MM.1S (cell line): ENCODE measurements at regions not wholly inside any gene's neighbourhood (a gene's known extent, or its start where the extent isn't known, plus 50 kb on each side); places are given as distances from the start of the nearest gene placed in this dataset.
"Not testable (repeated sequence)": the region's sequence is repeated elsewhere in the genome, so short reads cannot be mapped to it uniquely, and the experiment has no call there.

Experiments
- DNase-seq: peaks from one replicate; pipeline ENCODE4 v3.0.0-alpha.2; 2015
- H2AFZ ChIP-seq: fragments of 300-600 bp; sonication (generic); 2 replicates; pipeline ENCODE4 v1.6.0; 2016; ENCODE audit warnings: antibody characterized with exemption, low read length
- H3F3A ChIP-seq: fragments of 300-600 bp; sonication (generic); 2 replicates; pipeline ENCODE4 v1.6.1; 2016; ENCODE audit warnings: mild to moderate bottlenecking, antibody characterized with exemption, low read length, moderate library complexity, mixed read lengths; ENCODE audit not compliant: insufficient read depth
- H3K27ac ChIP-seq: fragments of 300-600 bp; sonication (generic); 2 replicates; pipeline ENCODE4 v1.5.1; 2016; ENCODE audit warnings: mild to moderate bottlenecking, low read length
- H3K27me3 ChIP-seq: fragments of 300-600 bp; sonication (generic); replicated peaks from 2 replicates; pipeline ENCODE4 v1.6.0; 2016; ENCODE audit warnings: low read length; ENCODE audit not compliant: insufficient read depth
- H3K36me3 ChIP-seq: fragments of 300-600 bp; sonication (generic); replicated peaks from 2 replicates; pipeline ENCODE4 v1.6.1; 2016; ENCODE audit warnings: mild to moderate bottlenecking, low read length, mixed read lengths; ENCODE audit not compliant: insufficient read depth
- H3K4me1 ChIP-seq: fragments of 300-600 bp; sonication (generic); 2 replicates; pipeline ENCODE4 v1.6.1; 2016; ENCODE audit warnings: low read length, mixed read lengths
- H3K4me2 ChIP-seq: fragments of 300-600 bp; sonication (generic); 2 replicates; pipeline ENCODE4 v1.6.0; 2016; ENCODE audit warnings: low read depth, low read length
- H3K4me3 ChIP-seq: fragments of 300-600 bp; sonication (generic); 2 replicates; pipeline ENCODE4 v1.5.1; 2016; ENCODE audit warnings: low read length, mixed read lengths
- H3K79me2 ChIP-seq: fragments of 300-600 bp; sonication (generic); 2 replicates; pipeline ENCODE4 v1.6.1; 2016; ENCODE audit warnings: mixed run types, low read length, mixed read lengths
- H3K9ac ChIP-seq: fragments of 300-600 bp; sonication (generic); 2 replicates; pipeline ENCODE4 v1.6.1; 2016; ENCODE audit warnings: low read length, mixed read lengths
- H3K9me2 ChIP-seq: fragments of 300-600 bp; sonication (generic); replicated peaks from 2 replicates; pipeline ENCODE4 v1.6.1; 2016; ENCODE audit warnings: mild to moderate bottlenecking, low read length, mixed read lengths; ENCODE audit not compliant: insufficient read depth
- H3K9me3 ChIP-seq: fragments of 300-600 bp; sonication (generic); replicated peaks from 2 replicates; pipeline ENCODE4 v1.6.1; 2016; ENCODE audit warnings: mild to moderate bottlenecking, low read length, mixed read lengths; ENCODE audit not compliant: insufficient read depth
- H4K20me1 ChIP-seq: fragments of 300-600 bp; sonication (generic); 2 replicates; pipeline ENCODE4 v1.6.1; 2016; ENCODE audit warnings: mild to moderate bottlenecking, low read length, moderate library complexity, mixed read lengths; ENCODE audit not compliant: insufficient read depth
- EZH2 ChIP-seq: fragments of 300-600 bp; sonication (generic); optimal IDR thresholded peaks from 2 replicates; pipeline ENCODE3; 2017; ENCODE audit warnings: low read depth, mild to moderate bottlenecking, antibody characterized with exemption, low read length, mixed read lengths
- EZH2phosphoT487 ChIP-seq: fragments of 300-600 bp; sonication (generic); IDR thresholded peaks from 2 replicates; pipeline ENCODE4 v1.6.1; 2018; ENCODE audit warnings: antibody characterized with exemption, low read length
- TF ChIP-seq, protein P1 (sequence below): fragments of 300-600 bp; sonication (generic); IDR thresholded peaks from 2 replicates; pipeline ENCODE4 v1.5.1; 2016; ENCODE audit warnings: antibody characterized with exemption, low read length, mixed read lengths

DNA sequence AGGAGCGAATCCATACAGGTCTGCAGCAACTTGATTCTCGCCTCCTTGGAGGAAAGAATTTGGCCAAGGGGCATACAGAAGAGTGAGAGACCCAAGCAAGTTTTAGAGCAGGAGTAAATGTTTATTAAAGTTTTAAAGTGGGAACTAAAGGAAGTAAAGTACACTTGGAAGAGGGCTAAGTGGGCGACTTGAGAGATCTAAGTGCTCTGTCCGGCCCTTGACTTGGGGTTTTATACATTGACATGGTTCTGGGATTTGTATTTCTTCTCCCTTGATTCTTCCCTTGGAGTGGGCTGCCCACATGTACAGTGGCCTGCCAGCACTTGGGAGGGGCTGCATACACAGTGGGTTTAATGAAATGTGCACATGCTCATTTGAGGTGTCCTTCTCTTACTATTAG lies 421.2 kb downstream of the TMEM121 start:
- Histone ChIP-seq H3K4me2 (no peak overlapping the region), H3K4me3 (no peak overlapping the region), H3K79me2 (no peaks in the 10 kb centered on the region), H4K20me1 (no peaks in the 10 kb centered on the region), H3F3A (no peaks in the 10 kb centered on the region), H3K9me3 (no peaks in the 10 kb centered on the region), H3K27me3 (no peaks in the 10 kb centered on the region), H3K9me2 (no peaks in the 10 kb centered on the region), H3K9ac (no peak overlapping the region), H2AFZ (no peak overlapping the region), H3K27ac (no peak overlapping the region), H3K36me3 (no peaks in the 10 kb centered on the region), H3K4me1 (no peaks in the 10 kb centered on the region)
- TF ChIP-seq, protein P1, sequence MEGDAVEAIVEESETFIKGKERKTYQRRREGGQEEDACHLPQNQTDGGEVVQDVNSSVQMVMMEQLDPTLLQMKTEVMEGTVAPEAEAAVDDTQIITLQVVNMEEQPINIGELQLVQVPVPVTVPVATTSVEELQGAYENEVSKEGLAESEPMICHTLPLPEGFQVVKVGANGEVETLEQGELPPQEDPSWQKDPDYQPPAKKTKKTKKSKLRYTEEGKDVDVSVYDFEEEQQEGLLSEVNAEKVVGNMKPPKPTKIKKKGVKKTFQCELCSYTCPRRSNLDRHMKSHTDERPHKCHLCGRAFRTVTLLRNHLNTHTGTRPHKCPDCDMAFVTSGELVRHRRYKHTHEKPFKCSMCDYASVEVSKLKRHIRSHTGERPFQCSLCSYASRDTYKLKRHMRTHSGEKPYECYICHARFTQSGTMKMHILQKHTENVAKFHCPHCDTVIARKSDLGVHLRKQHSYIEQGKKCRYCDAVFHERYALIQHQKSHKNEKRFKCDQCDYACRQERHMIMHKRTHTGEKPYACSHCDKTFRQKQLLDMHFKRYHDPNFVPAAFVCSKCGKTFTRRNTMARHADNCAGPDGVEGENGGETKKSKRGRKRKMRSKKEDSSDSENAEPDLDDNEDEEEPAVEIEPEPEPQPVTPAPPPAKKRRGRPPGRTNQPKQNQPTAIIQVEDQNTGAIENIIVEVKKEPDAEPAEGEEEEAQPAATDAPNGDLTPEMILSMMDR, result no peak
- TF ChIP-seq EZH2phosphoT487 (no peak), EZH2 (no peak)
- DNase-seq, result no peak

- not testable (repeated sequence) for DNase-seq, H3K27ac ChIP-seq
These were observed 422.6 kb downstream of the TMEM121 start for GRCh38 chr14:105948955-105949354.

DNA sequence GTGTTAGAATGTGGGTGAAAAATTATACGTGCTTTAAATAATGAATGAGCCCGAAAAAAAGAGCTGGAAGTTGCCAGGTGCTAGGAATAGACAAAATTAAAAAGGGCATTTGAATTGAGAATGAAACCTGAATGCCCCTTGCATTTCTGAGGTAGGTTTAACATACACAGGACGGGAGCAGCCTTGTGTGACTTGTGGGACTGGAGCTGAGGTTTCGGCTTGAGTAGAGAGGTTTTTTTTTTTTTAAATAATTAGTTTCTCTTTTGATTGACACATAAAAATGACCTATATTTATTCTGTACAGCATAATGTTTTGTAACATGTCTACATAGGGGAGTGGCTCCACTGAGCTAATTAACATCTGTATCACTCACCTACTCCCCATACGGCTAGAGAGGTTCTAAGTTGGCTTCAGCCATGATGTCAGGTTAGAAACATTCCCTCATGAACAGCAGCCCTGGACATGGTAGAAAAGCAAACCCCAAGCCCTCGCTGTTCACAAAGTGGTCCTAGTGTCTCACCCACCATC lies 424.0 kb downstream of the TMEM121 start:
- H3K9me3 ChIP-seq, H4K20me1 ChIP-seq, DNase-seq, H3K9ac ChIP-seq, H3K4me3 ChIP-seq, H3F3A ChIP-seq, H3K36me3 ChIP-seq, H3K27me3 ChIP-seq, H3K79me2 ChIP-seq, H3K4me2 ChIP-seq, H3K4me1 ChIP-seq, H3K9me2 ChIP-seq, H3K27ac ChIP-seq, H2AFZ ChIP-seq: not testable (repeated sequence)

More at GRCh38 chr14:105948955-105949354, 422.6 kb downstream of the TMEM121 start:
- H3K36me3 ChIP-seq, H3F3A ChIP-seq, H3K9me3 ChIP-seq, H4K20me1 ChIP-seq, H3K4me1 ChIP-seq, H3K79me2 ChIP-seq, H3K9ac ChIP-seq, H3K9me2 ChIP-seq, H3K4me2 ChIP-seq, H3K4me3 ChIP-seq, H3K27me3 ChIP-seq, H2AFZ ChIP-seq: not testable (repeated sequence)

DNA sequence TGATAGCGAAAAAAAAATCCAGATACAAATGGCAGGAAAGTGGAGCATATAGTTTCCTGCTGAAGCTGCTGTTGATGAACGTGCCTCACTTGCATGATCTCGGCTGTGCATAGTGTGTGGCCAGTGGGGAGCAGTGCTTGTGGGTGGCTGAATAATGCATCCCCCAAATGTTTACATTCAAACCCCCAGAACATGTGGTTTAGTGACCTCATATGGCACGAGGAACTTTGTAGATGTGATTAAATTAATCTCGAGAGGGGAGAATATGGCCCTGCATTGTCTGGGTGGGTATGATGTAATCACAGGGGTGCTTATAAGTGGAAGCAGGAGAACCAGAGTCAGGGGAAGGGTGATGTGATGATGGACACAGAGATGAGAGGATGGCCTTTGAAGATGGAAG lies 425.0 kb downstream of the TMEM121 start:
- H3K27ac ChIP-seq, result no peak overlapping the region
- TF ChIP-seq EZH2phosphoT487 (no peak), EZH2 (no peak)
- TF ChIP-seq, protein P1, result no peak
- H2AFZ ChIP-seq, result no peak overlapping the region
- H3K9ac ChIP-seq, result no peak overlapping the region
- no peaks in the 10 kb centered on the region for H3F3A ChIP-seq
- H3K79me2 ChIP-seq, result no peaks in the 10 kb centered on the region
- no peaks in the 10 kb centered on the region for H3K27me3 ChIP-seq
- no peak overlapping the region for H3K4me2 ChIP-seq
- H3K9me2 ChIP-seq, result no peaks in the 10 kb centered on the region
- no peaks in the 10 kb centered on the region for H3K9me3 ChIP-seq
- no peak for DNase-seq
- H3K36me3 ChIP-seq, result no peaks in the 10 kb centered on the region
- H3K4me3 ChIP-seq, result no peak overlapping the region
- H4K20me1 ChIP-seq, result no peaks in the 10 kb centered on the region
- no peaks in the 10 kb centered on the region for H3K4me1 ChIP-seq
